ENCODE measurements at regions not wholly inside any gene's neighbourhood (a gene's known extent, or its start where the extent isn't known, plus 50 kb on each side); places are given as distances from the start of the nearest gene placed in this dataset.

GRCh38 chr16:5619304-5619703 lies 521.7 kb upstream of the EEF2KMT start:
- H3K9me3 ChIP-seq (ENCODE audit: insufficient read depth, low read length), result no peaks in the 10 kb centered on the region
- no peak overlapping the region for H3K4me2 ChIP-seq (ENCODE audit: low read length)
- no peaks in the 10 kb centered on the region for H3K36me3 ChIP-seq (replicated peaks; ENCODE audit: low read depth, low read length)
- no peak overlapping the region for H3K27ac ChIP-seq (ENCODE audit: low read length)
- no peaks in the 10 kb centered on the region for H3K79me2 ChIP-seq (ENCODE audit: low read length)
- H3K9ac ChIP-seq (ENCODE audit: low read length), result no peak overlapping the region
- H3K4me3 ChIP-seq (ENCODE audit: low read length), result no peak overlapping the region
- no peaks in the 10 kb centered on the region for H4K20me1 ChIP-seq (ENCODE audit: insufficient read depth, low read length)
- TF ChIP-seq EZH2phosphoT487 (IDR thresholded peaks at IDR 0.05; ENCODE audit: low read depth) (no peak), CTCF (IDR thresholded peaks at IDR 0.05; ENCODE audit: low read depth, low read length) (no peak)
- no peak overlapping the region for H2AFZ ChIP-seq (ENCODE audit: low read depth, low read length)
- H3K27me3 ChIP-seq (ENCODE audit: low read depth, low read length), result no peaks in the 10 kb centered on the region
- no peaks in the 10 kb centered on the region for H3K4me1 ChIP-seq (ENCODE audit: low read length)

- H3K4me1 ChIP-seq (ENCODE audit: low read length), result no peaks in the 10 kb centered on the region
- no peak overlapping the region for H3K4me2 ChIP-seq (ENCODE audit: low read length)
- H4K20me1 ChIP-seq (ENCODE audit: insufficient read depth, low read length), result no peaks in the 10 kb centered on the region
- no peak for TF ChIP-seq CTCF (IDR thresholded peaks at IDR 0.05; ENCODE audit: low read depth, low read length)
- no peak for TF ChIP-seq EZH2phosphoT487 (IDR thresholded peaks at IDR 0.05; ENCODE audit: low read depth)
- H3K36me3 ChIP-seq (replicated peaks; ENCODE audit: low read depth, low read length), result no peaks in the 10 kb centered on the region
- H3K9ac ChIP-seq (ENCODE audit: low read length), result no peak overlapping the region
- H3K79me2 ChIP-seq (ENCODE audit: low read length), result no peaks in the 10 kb centered on the region
- H2AFZ ChIP-seq (ENCODE audit: low read depth, low read length), result no peak overlapping the region
- no peak overlapping the region for H3K4me3 ChIP-seq (ENCODE audit: low read length)
- no peaks in the 10 kb centered on the region for H3K9me3 ChIP-seq (ENCODE audit: insufficient read depth, low read length)
- no peaks in the 10 kb centered on the region for H3K27me3 ChIP-seq (ENCODE audit: low read depth, low read length)
- H3K27ac ChIP-seq (ENCODE audit: low read length), result no peak overlapping the region
Measured at GRCh38 chr16:5616841-5617240, 519.2 kb upstream of the EEF2KMT start.

- Histone ChIP-seq H3K9ac (ENCODE audit: low read length) (no peak overlapping the region), H3K36me3 (replicated peaks; ENCODE audit: low read depth, low read length) (no peaks in the 10 kb centered on the region), H3K9me3 (ENCODE audit: insufficient read depth, low read length) (no peaks in the 10 kb centered on the region), H3K79me2 (ENCODE audit: low read length) (no peaks in the 10 kb centered on the region), H3K27ac (ENCODE audit: low read length) (no peak overlapping the region), H3K4me2 (ENCODE audit: low read length) (peak overlapping the region; percentile 64), H3K4me3 (ENCODE audit: low read length) (0 out of 2 replicates have a peak overlapping the region, but pooled peaks have one; percentile 35), H3K4me1 (ENCODE audit: low read length) (no peaks in the 10 kb centered on the region), H4K20me1 (ENCODE audit: insufficient read depth, low read length) (no peaks in the 10 kb centered on the region), H2AFZ (ENCODE audit: low read depth, low read length) (peak overlapping the region; percentile 88; the same call in 1 of the 2 replicates), H3K27me3 (ENCODE audit: low read depth, low read length) (no peaks in the 10 kb centered on the region)
- TF ChIP-seq EZH2phosphoT487 (IDR thresholded peaks at IDR 0.05; ENCODE audit: low read depth), result no peak
- TF ChIP-seq CTCF (IDR thresholded peaks at IDR 0.05; ENCODE audit: low read depth, low read length), result peak; percentile 74
Measured at GRCh38 chr16:5615868-5616642, 518.5 kb upstream of the EEF2KMT start.

- H3K27ac ChIP-seq (ENCODE audit: low read length), result no peak overlapping the region
- H3K27me3 ChIP-seq (ENCODE audit: low read depth, low read length), result no peaks in the 10 kb centered on the region
- no peak overlapping the region for H3K4me3 ChIP-seq (ENCODE audit: low read length)
- H3K4me2 ChIP-seq (ENCODE audit: low read length), result no peak overlapping the region
- no peaks in the 10 kb centered on the region for H3K36me3 ChIP-seq (replicated peaks; ENCODE audit: low read depth, low read length)
- no peak overlapping the region for H2AFZ ChIP-seq (ENCODE audit: low read depth, low read length)
- H3K9me3 ChIP-seq (ENCODE audit: insufficient read depth, low read length), result no peaks in the 10 kb centered on the region
- no peak for TF ChIP-seq CTCF (IDR thresholded peaks at IDR 0.05; ENCODE audit: low read depth, low read length)
- no peak for TF ChIP-seq EZH2phosphoT487 (IDR thresholded peaks at IDR 0.05; ENCODE audit: low read depth)
- H3K4me1 ChIP-seq (ENCODE audit: low read length), result no peaks in the 10 kb centered on the region
- H3K79me2 ChIP-seq (ENCODE audit: low read length), result no peaks in the 10 kb centered on the region
- H3K9ac ChIP-seq (ENCODE audit: low read length), result no peak overlapping the region
- H4K20me1 ChIP-seq (ENCODE audit: insufficient read depth, low read length), result no peaks in the 10 kb centered on the region
Measured at GRCh38 chr16:5607169-5607568, 509.6 kb upstream of the EEF2KMT start.
